HL-60 (cell line): ENCODE measurements at regions not wholly inside any gene's neighbourhood (a gene's known extent, or its start where the extent isn't known, plus 50 kb on each side); places are given as distances from the start of the nearest gene placed in this dataset.

Source experiments
- DNase-seq, 2 experiments: peaks; one replicate each; pipeline ENCODE4 v3.0.0-alpha.2; 2010 to 2020; ENCODE audit warnings: low read depth in 1 of 2, low spot score in 1 of 2
- H3K27ac ChIP-seq: fragments of 250-450 bp; sonication (Bioruptor Pico); replicated peaks from 2 replicates; pipeline ENCODE4 v1.5.1; 2020; ENCODE audit warnings: mild to moderate bottlenecking, moderate library complexity
- H3K27me3 ChIP-seq: fragments of 250-450 bp; sonication (Bioruptor Pico); 2 replicates; pipeline ENCODE4 v1.5.1; 2021; ENCODE audit warnings: mild to moderate bottlenecking, moderate library complexity; ENCODE audit not compliant: insufficient read depth, poor library complexity, severe bottlenecking
- H3K4me3 ChIP-seq: replicated peaks from 2 replicates; pipeline ENCODE4 v1.5.1; 2011; ENCODE audit warnings: mild to moderate bottlenecking, control low read depth, low read length; ENCODE audit not compliant: insufficient read depth
- GABPA ChIP-seq: IDR thresholded peaks from 2 replicates; pipeline ENCODE4 v1.6.1; 2012; ENCODE audit warnings: low read depth
- POLR2AphosphoS5 ChIP-seq: IDR thresholded peaks from 2 replicates; pipeline ENCODE4 v1.6.1; 2012; ENCODE audit warnings: low read depth
- SPI1 ChIP-seq: IDR thresholded peaks from 2 replicates; pipeline ENCODE4 v1.6.1; 2012; ENCODE audit warnings: low read depth, mild to moderate bottlenecking, borderline replicate concordance
- TF ChIP-seq, protein P1 (sequence below): IDR thresholded peaks from 2 replicates; pipeline ENCODE4 v1.6.1; 2012; ENCODE audit warnings: low read depth; ENCODE audit not compliant: insufficient replicate concordance
- TF ChIP-seq, protein P2 (sequence below): IDR thresholded peaks from one replicate; pipeline ENCODE4 v1.5.1; 2011; ENCODE audit warnings: low read length, control low read depth, inconsistent platforms; ENCODE audit not compliant: insufficient read depth

DNA sequence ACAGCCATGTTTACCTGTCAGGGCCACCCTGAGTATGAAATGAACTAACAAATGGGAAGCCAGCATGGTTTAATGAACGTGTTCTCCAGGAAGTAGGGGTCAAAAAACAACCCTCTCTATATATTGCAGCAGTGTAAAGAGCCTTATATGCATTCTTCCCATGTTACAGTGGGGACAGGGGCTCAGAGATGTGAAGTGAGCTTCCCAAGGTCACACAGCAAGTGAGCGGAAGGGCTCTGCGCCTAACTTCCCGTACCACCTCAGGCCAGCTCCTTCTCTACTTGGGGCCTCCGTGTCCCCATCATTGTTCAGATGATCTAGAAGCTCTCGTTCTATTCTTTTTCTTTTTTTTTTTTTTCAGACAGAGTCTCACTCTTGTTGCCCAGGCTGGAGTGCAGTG lies 105.1 kb upstream of the MAP1LC3B2 start:
- H3K27me3 ChIP-seq, result no peaks in the 10 kb centered on the region

DNA sequence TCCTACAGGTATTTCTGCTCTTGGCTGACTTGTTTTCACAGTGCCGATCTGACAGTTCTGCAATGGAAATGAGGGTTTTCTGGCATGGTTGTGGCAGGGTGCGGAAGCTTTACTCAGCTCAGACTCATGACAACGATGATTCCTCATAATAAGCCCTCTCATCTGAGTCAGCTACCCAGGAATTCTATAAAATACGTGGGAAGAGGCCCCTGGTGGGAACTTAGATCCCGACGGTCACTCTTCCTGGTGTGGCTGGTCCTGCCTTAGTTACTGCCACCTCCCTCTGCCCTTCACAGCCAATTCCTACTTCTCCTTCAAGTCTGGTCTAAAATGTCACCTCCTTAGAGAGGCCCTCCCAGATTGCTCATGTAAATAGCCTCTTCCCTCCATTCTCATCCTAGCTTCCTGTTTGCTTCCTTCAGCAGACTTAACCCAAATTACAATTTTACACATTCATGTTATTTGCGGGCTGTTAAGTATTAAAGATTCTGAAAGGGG lies 104.2 kb upstream of the MAP1LC3B2 start:
- Histone ChIP-seq H3K4me3 (no peak overlapping the region), H3K27ac (no peak overlapping the region), H3K27me3 (no peaks in the 10 kb centered on the region)
- DNase-seq, result no peak
- no peak for TF ChIP-seq GABPA
- TF ChIP-seq, protein P1, sequence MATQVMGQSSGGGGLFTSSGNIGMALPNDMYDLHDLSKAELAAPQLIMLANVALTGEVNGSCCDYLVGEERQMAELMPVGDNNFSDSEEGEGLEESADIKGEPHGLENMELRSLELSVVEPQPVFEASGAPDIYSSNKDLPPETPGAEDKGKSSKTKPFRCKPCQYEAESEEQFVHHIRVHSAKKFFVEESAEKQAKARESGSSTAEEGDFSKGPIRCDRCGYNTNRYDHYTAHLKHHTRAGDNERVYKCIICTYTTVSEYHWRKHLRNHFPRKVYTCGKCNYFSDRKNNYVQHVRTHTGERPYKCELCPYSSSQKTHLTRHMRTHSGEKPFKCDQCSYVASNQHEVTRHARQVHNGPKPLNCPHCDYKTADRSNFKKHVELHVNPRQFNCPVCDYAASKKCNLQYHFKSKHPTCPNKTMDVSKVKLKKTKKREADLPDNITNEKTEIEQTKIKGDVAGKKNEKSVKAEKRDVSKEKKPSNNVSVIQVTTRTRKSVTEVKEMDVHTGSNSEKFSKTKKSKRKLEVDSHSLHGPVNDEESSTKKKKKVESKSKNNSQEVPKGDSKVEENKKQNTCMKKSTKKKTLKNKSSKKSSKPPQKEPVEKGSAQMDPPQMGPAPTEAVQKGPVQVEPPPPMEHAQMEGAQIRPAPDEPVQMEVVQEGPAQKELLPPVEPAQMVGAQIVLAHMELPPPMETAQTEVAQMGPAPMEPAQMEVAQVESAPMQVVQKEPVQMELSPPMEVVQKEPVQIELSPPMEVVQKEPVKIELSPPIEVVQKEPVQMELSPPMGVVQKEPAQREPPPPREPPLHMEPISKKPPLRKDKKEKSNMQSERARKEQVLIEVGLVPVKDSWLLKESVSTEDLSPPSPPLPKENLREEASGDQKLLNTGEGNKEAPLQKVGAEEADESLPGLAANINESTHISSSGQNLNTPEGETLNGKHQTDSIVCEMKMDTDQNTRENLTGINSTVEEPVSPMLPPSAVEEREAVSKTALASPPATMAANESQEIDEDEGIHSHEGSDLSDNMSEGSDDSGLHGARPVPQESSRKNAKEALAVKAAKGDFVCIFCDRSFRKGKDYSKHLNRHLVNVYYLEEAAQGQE, result no peak
- TF ChIP-seq, protein P2, sequence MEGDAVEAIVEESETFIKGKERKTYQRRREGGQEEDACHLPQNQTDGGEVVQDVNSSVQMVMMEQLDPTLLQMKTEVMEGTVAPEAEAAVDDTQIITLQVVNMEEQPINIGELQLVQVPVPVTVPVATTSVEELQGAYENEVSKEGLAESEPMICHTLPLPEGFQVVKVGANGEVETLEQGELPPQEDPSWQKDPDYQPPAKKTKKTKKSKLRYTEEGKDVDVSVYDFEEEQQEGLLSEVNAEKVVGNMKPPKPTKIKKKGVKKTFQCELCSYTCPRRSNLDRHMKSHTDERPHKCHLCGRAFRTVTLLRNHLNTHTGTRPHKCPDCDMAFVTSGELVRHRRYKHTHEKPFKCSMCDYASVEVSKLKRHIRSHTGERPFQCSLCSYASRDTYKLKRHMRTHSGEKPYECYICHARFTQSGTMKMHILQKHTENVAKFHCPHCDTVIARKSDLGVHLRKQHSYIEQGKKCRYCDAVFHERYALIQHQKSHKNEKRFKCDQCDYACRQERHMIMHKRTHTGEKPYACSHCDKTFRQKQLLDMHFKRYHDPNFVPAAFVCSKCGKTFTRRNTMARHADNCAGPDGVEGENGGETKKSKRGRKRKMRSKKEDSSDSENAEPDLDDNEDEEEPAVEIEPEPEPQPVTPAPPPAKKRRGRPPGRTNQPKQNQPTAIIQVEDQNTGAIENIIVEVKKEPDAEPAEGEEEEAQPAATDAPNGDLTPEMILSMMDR, result no peak
- TF ChIP-seq POLR2AphosphoS5, result no peak
- TF ChIP-seq SPI1, result no peak

More for the DNA sequence above, 105.1 kb upstream of the MAP1LC3B2 start:
- no peak for DNase-seq
- H3K27ac ChIP-seq, result no peak overlapping the region
- no peak overlapping the region for H3K4me3 ChIP-seq
- TF ChIP-seq, protein P1, result no peak
- TF ChIP-seq GABPA, result no peak
- TF ChIP-seq SPI1, result no peak
- TF ChIP-seq, protein P2, result no peak

DNA sequence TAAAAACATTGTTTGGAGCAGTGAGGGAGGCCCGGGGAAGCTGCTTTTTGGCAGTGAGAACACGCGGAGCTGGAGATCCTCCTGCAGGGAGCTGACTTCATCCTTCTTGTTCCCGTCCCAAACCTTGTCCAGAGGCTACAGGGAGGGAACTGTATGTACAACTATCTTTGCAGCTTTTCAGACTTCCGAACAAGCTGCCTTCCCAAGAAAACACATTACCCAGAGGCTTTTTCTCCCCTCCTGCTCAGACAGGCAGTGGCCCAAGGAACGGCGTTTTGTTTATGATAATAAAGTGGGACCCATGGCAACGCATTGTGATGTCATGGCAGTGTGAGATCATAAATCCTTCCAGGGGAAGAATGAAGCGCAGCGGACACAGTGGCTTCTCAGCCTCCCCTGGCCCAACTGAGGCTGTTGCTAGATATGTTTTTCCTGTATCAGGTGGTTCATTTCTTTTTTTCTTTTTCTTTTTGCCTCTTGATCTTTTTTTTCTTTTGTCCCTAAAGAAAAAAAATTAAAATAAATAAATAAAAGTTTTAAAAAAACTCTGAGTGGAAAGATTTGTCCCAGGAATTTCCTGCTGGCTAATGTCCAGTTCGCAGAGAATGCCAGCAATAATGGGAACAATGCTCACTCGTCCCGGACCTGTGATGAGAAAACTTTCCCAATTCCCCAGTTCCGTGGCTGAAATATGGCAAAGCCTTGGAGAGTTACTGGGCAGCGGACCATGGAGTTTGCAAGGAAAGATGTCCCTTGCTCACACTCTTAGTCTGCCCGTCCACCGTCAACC lies 103.4 kb upstream of the MAP1LC3B2 start:
- H3K4me3 ChIP-seq, result no peak overlapping the region
- TF ChIP-seq SPI1, result no peak
- no peak for TF ChIP-seq POLR2AphosphoS5
- TF ChIP-seq, protein P1, result no peak
- TF ChIP-seq, protein P2, result no peak
- no peak for TF ChIP-seq GABPA
- H3K27me3 ChIP-seq, result no peaks in the 10 kb centered on the region
- H3K27ac ChIP-seq, result no peak overlapping the region
- no peak for DNase-seq
